ENCODE measurements at regions not wholly inside any gene's neighbourhood (a gene's known extent, or its start where the extent isn't known, plus 50 kb on each side); places are given as distances from the start of the nearest gene placed in this dataset.

GRCh38 chr6:142542704-142543233 is 241.0 kb downstream of the ADGRG6 start:
- no peak for TF ChIP-seq CTCF (IDR thresholded peaks at IDR 0.05; ENCODE audit: insufficient read depth, missing control alignments)
- FAIRE-seq (no peak), DNase-seq (ENCODE audit: insufficient read length, low spot score) (no peak)

DNA sequence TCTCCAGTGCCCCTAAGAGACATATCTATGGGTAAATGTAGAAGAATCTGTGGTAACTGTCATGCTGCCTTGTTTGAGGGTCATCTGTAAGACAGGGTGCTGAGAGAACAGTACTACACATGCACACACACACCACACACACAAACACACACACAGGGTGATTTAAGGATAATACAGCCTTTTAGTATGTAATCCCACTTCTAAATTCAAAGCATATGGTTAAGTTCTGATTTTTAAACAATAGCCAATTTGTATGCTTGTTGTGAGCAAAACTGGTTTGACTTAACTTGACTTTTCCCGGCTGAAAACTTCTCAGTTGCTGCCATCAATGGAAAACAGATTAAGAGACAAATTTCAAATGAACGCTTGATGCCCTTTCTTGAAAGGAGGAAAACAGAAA is 241.8 kb downstream of the ADGRG6 start:
- DNase-seq (ENCODE audit: insufficient read length, low spot score) (no peak), FAIRE-seq (no peak)
- TF ChIP-seq CTCF (IDR thresholded peaks at IDR 0.05; ENCODE audit: insufficient read depth, missing control alignments), result no peak

GRCh38 chr6:142544199-142544838 is 242.5 kb downstream of the ADGRG6 start:
- FAIRE-seq, result no peak
- no peak for DNase-seq (ENCODE audit: insufficient read length, low spot score)
- no peak for TF ChIP-seq CTCF (IDR thresholded peaks at IDR 0.05; ENCODE audit: insufficient read depth, missing control alignments)

DNA sequence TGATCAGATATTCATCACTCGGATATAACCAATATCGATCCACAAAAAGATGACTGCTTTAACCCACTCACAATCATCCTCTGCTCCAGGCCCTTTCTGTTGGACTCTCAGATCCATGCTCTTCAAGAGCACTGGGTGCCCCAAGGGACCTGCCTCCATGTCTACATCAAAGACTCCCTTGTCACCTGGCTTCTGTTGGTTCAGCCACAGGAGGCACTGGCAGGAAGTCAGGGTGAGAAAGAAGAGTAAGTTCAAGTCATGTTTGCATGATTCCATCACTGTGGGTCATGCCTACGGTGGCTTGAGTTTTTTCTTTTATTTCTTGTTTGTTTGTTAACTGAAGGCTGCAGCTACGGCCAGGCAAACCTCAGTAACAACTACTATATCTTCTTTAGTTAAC is 243.3 kb downstream of the ADGRG6 start:
- TF ChIP-seq CTCF (IDR thresholded peaks at IDR 0.05; ENCODE audit: insufficient read depth, missing control alignments), result no peak
- FAIRE-seq (no peak), DNase-seq (ENCODE audit: insufficient read length, low spot score) (no peak)

- FAIRE-seq (no peak), DNase-seq (ENCODE audit: insufficient read length, low spot score) (no peak)
- no peak for TF ChIP-seq CTCF (IDR thresholded peaks at IDR 0.05; ENCODE audit: insufficient read depth, missing control alignments)
These were observed 246.8 kb downstream of the ADGRG6 start for GRCh38 chr6:142548566-142548965.

DNA sequence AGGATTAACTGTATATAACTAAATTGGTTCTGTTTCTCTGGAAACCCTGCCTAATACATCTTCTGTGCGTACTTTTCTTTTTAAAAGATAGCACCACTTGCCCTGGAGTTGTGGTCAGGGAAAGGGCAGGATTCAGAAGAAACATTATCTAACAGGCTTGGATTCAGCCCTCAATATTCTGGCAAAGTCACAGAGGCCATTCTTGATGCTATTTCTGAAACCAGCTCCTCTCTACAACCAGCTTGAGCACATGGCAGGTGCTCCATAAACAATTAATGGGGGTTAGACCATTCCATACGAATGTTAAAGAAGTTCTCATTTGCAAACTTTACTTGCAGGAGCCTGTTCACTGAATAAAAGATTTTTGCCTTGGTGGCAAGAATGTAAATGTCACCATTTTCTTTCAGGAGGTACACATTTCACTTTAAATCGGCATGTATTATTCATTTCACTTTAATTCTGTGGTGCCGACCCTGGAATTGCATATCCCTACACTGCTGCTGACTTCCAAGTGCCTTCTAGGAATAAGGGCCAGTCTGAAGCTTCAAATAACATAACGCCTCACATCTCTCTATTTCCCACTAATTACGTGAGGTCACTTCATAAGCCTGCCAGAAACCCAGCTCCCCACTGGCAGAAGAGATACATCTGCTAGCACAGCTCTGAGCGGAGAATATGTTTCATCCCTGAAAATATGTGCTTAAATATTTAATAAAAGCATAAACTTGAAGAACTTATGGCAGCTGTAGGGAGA is 248.7 kb downstream of the ADGRG6 start:
- FAIRE-seq (no peak), DNase-seq (ENCODE audit: insufficient read length, low spot score) (no peak)
- TF ChIP-seq CTCF (IDR thresholded peaks at IDR 0.05; ENCODE audit: insufficient read depth, missing control alignments), result no peak

DNA sequence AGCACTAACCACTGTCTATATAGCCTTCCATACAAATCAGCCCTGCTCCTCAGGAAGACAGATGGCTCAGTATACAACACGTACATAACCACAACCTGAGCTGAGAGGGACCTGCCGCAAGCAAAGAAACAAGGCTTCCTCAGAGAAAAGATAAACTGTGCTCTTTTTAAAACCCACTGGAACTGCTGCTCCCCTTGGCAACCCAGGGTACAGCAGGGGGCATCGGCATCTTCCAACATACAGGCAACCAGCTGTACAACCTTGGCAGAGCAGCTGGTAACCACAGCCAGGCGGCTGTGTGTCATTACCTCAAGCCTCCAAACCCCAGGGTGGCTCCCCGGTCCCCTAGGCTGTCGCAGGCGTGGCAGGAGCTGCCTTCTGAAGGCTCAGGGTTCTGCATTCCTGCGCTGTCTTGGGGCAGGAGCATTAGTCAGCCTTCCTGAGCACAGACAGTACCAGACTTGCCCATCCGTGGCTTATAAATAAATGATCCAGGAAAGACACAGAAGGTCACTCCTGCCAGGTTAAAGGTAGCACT is 249.5 kb downstream of the ADGRG6 start:
- no peak for DNase-seq (ENCODE audit: insufficient read length, low spot score)
- FAIRE-seq, result no peak
- no peak for TF ChIP-seq CTCF (IDR thresholded peaks at IDR 0.05; ENCODE audit: insufficient read depth, missing control alignments)
